ENCODE measurements at regions not wholly inside any gene's neighbourhood (a gene's known extent, or its start where the extent isn't known, plus 50 kb on each side); places are given as distances from the start of the nearest gene placed in this dataset.
A peak's percentile ranks its signal among the peaks of the same experiment; 100 is the strongest.

DNA sequence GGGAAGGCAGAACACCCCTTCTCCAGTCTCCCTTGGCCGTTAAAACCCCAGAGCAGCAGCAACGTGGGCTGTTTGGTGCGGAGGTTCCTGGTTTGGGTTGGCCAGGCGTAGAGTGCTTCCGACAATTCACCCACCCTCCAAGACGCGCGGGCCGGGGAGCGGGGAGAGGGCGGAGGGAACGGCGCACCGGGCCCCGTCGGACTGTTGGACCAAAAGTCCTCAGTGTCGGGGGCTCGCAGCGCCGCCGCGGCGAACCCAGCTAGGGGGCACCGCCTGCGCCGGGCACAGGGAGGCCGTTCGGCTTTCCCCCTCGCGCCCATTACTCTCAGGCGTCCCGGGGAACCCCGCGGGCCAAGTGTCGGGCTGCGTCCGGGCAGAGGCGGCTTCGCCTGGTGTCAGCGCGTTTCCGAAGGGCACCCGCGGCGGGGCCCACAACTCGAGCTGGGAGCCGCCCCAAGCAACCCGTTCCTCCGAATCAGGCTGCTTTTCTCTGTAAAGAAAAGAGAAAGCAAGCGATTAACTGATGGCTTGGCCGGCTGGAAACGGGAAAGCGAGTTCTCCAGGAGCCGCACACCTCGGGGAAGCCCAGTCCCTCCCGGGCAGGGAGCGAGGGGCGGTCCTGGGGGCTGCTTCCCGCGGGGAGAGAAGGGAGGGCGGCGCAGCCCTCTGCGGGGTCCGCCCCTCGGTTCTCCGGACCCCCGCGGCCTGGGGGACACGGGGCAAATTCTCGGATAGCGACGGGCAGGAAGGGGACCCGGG, 145.5 kb downstream of the ERCC6L2 start:
- TF ChIP-seq POLR2AphosphoS5 (IDR thresholded peaks at IDR 0.05) = peak in 1 of 3 donors; percentile 33
- TF ChIP-seq EP300 (IDR thresholded peaks at IDR 0.05; ENCODE audit: low read depth) = no peak
- TF ChIP-seq POLR2A (IDR thresholded peaks at IDR 0.05) = peak; percentile 27
